Fibroblast of skin of back (primary cell): ENCODE measurements at regions not wholly inside any gene's neighbourhood (a gene's known extent, or its start where the extent isn't known, plus 50 kb on each side); places are given as distances from the start of the nearest gene placed in this dataset.

Experiments
- DNase-seq: peaks from one replicate; pipeline ENCODE4 v3.0.0-alpha.2; 2013

DNA sequence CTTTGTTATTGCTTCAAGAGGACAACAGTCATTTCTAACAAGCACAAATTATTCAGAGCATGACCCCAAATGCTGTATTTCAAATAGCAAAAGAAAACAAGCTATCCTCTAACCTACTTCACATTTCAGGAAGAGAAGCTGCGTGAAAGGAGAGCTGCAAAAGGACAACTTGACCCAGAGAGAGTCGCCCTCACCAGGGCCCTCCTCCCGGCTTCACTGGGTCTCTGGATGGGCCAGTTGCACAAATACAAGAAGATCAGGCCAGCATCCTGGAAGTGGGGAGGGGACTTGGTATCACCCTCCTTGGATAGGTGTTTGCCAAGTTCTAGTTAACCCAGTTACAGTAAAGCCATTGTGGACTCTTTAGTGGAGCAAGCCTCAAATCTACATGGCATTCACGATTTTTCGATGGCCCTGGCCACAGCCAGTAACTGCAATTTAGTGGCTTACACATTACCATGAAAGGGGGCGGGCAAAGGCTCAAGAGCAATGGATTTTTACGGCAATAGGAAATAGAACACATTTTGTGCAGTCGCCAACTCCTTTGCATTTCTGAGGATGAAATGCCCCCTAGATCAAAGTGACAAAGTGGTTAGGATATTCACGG, 166.9 kb upstream of the DIO2 start:
- no peak for DNase-seq

GRCh38 chr14:80364816-80365215, 153.5 kb upstream of the DIO2 start:
- no peak for DNase-seq

DNA sequence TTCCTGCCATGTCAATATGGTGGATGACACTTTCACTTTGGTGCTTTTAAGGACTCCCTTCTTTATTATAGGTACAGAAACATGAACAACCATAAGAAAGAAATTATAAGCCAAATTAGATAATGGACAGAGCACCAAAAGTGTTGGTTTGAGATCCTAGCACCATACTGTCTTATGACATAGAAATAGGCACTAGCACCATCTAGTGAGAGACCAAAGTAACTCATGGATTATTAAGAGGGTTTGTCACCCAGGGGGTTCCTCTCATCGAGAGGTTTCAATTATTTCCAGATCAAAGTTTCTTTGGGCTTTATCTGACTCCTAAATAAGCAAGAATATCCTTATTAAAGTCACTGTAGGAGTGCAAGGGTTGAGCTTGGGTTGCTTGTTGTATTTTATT, 153.0 kb upstream of the DIO2 start:
- peak; percentile 27 for DNase-seq

- no peak for DNase-seq
Observed at GRCh38 chr14:80358112-80358511, 146.8 kb upstream of the DIO2 start.

DNA sequence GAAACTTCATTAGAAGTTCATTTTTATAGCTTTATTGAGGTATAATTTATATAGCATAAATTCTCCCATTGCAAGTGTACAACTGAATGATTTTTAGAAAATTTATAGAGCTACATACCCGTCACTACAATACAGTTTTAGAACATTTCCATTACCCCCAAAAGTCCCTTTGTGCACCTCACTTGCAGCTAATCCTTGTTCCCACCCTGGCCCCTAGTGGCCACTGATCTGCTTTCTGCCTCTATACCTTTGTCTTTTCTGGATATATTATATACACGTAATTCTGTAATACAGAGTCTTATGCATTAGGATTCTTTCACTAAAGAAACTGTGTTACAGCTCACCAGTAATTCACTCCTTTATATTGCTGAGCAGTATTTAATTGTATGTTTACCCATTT, 145.1 kb upstream of the DIO2 start:
- DNase-seq: peak; percentile 21

DNA sequence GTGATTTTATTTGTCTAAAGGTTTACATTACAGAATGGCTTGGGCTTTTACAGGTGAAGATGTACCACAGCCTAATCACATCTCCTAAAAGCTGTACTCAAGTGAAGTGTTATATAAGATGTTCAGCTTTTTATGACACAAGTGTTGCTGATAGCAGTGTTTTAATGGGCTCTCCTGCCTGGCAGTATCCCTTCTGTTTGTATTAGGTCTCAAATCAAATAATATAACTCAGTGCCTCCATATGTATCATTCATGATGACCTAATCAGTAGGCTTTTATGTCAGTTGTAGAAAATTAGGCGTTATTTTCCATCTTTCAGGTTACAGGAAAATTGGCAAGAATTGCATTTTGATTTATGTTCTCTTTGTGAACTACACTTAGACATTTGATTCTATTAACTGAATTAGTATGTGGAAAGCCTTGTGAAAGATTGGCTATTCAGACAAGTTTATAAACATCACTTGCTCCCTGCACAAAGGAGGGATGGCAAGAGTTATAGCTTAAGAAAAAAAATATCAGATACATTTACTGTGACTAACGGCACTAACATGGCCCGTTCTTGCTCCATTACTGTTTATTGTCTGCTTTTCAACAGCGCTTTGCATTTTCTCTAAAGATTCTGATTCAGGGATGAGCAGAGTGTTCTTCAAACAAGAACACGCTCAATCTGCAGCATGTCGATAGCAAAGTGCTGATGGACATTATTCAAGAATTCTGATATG, 143.7 kb upstream of the DIO2 start:
- no peak for DNase-seq

DNA sequence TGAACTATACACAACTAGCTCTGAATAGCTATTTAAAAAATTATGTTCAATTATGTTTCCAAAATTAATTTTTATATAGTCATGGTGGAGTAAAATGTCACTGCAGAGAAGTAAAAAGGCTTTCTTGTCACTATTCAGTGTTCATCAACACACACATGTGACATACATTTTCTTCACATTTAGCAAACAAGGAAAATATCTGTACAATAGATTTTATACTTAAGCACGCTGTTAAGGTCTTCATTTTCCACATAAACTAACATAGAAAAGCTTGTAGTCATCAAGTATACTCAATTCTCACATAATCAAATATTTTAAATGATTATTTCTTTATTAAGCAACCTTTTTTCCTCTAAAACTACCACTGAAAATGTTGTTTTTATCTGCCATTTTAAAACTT, 141.2 kb upstream of the DIO2 start:
- no peak for DNase-seq

- peak; percentile 9 for DNase-seq
Observed at GRCh38 chr14:80350707-80351106, 139.4 kb upstream of the DIO2 start.

GRCh38 chr14:80346395-80346794, 135.1 kb upstream of the DIO2 start:
- DNase-seq: no peak

- no peak for DNase-seq
Observed at GRCh38 chr14:80344208-80344607, 132.9 kb upstream of the DIO2 start.

- DNase-seq: no peak
Observed at GRCh38 chr14:80336608-80337106, 125.4 kb upstream of the DIO2 start.

- DNase-seq: no peak
Observed at GRCh38 chr14:80325688-80326087, 114.4 kb upstream of the DIO2 start.

DNA sequence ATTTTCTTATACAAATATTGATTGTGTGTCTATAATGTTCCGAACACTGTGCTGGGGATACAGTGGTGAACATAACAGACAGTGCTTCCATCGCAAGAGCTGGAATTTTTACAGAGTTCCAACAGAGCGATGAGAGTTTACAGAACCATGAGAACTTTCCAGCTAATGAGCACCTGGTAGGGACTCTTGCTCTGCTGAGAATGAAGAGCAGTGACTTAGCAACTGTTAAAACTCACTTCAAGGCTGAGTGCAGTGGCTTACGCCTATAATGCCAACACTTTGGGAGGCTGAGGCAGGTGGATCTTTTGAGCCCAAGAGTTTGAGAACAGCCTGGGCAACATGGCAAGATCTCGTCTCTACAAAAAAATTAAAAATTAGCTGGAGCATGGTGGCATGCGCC, 113.8 kb upstream of the DIO2 start:
- no peak for DNase-seq

- DNase-seq: no peak
Observed at GRCh38 chr14:80324649-80325048, 113.3 kb upstream of the DIO2 start.

DNA sequence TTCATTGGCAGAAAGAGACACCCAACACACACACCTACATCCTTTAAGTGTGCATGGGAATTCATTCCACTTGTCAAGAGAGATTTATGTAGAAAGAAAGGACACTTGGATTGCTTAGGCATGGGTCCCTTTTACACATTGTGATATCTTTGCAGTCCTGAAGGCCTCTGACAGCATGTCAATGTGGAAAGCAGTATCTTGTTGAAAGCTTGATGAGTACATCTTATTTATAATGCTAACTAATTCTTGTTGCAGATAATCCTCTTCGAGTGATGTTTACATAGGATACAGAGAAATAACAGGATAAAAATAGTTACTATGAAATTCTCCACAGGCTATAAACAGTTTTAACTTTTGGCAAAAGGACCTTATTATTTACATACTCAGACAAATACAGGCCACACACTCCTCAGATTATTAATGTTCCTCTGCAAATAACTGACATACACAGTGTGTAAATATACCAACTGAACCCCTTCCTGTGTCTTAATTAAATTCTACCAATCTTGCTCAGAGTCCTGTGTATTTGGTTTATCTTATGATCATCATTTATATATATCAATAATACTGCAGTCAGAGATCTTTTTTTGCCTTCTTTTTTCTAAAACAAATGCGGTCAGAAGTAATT, 111.8 kb upstream of the DIO2 start:
- DNase-seq: no peak

DNA sequence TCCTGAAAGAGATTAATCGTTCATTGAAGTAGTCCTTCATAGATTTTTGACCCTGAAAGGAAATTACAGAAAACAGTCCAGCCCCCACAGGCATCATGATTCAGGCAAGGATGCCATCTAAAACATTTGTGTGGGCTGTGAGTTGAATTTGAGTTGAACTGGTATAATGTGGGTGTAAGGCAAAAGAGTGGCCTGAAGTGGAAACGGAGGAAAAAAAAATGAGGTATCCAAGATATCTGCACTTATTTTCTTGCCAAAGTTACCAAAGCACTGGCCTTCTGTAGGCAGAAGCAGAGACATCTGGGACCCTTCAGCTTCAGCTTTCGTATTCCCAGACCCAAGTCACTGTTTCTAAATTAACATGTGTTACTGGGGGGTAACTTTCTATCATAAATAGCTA, 105.1 kb upstream of the DIO2 start:
- no peak for DNase-seq

- peak; percentile 21 for DNase-seq
Observed at GRCh38 chr14:80315681-80316080, 104.4 kb upstream of the DIO2 start.

- DNase-seq: peak; percentile 36
Observed at GRCh38 chr14:80313806-80314205, 102.5 kb upstream of the DIO2 start.

- DNase-seq: peak; percentile 87
Observed at GRCh38 chr14:80310938-80311750, 99.8 kb upstream of the DIO2 start.

DNA sequence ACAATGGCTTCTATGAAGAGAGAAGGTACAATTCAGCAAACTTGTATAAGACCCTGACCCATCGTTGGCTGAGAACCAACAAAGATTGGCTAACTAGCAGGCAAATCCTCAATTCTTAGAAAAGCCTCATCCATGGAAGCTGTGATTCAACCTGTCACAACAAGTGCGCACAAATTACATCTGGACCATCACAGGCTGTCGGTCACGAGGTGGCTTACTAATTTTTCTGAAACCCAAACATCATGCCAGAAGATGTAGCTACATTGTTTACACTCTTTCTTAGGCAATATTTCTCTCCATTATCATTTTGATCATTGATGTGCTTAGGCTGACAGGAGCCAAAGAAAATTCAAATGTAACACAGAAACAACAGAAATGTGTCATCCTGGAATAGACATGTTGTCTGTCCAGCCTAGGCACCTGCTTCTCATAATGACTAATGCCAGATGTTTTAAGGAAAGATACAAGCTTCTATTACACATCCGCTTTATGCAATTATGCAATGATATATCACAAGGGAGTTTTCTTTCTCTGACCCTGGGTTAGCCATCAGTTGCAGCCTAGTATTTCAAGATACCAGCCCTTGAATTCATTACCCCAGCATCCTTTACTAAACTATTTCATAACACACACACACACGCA, 92.9 kb upstream of the DIO2 start:
- DNase-seq: no peak

- DNase-seq: no peak
Observed at GRCh38 chr14:80300351-80300750, 89.0 kb upstream of the DIO2 start.

GRCh38 chr14:80298491-80299017, 87.2 kb upstream of the DIO2 start:
- DNase-seq: no peak
